ENCODE measurements at regions not wholly inside any gene's neighbourhood (a gene's known extent, or its start where the extent isn't known, plus 50 kb on each side); places are given as distances from the start of the nearest gene placed in this dataset.

DNA sequence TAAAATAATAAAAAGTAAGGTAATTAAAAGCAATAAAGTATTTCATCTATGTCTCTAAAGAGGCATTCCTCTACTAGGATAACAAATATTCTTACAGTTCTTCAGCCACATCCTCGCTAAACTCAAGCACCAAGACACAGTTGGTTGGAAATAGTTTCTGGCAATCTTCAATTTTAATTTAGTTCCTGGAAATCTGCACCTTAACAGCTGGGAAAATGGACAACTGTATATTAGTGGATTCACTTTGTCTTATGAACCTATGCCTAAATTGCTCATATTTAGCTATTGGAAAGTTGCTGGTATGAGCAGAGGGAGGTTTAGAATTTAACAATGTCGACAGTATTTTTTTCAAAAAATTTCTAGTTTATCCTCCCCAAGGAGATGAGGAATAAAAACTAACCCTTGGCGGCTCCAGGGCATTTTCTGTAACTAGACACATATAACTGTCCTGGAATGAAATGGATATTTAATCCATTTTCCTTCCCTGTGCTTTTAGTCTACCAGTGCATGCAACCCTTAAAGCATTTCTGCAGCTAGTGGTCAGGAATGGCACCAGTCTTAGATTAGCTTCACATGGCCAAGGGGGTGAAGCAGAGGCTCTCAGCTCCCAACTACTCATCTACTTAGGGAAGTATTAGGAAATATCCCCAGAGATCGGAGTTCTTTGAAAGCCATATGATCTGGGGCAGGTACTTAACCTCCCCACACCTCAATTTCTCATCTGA is 290.0 kb upstream of the THBS1 start:
- Histone ChIP-seq H3F3A (replicated peaks; ENCODE audit: insufficient read depth) (peaks cover 12% of the 10 kb centered on the region), H3K9me2 (no peaks in the 10 kb centered on the region), H3K4me3 (ENCODE audit: low read depth in 2 of 2, low read length in 1 of 2) (no peak overlapping the region), H3K9me3 (0 out of 2 replicates have a peak, but pooled peaks cover 5% of the 10 kb centered on the region), H3K4me2 (no peak overlapping the region), H3K27ac (ENCODE audit: low read depth in 2 of 2, low read length in 1 of 2) (no peak overlapping the region), H2AFZ (ENCODE audit: low read depth) (no peak overlapping the region), H3K27me3 (ENCODE audit: insufficient read depth) (no peaks in the 10 kb centered on the region), H3K79me2 (ENCODE audit: insufficient read depth) (no peaks in the 10 kb centered on the region), H3K36me3 (replicated peaks in 1 of 2; ENCODE audit: control insufficient read depth in 1 of 2, insufficient read depth in 2 of 2, low read length in 1 of 2) (no peaks in the 10 kb centered on the region), H4K20me1 (ENCODE audit: insufficient read depth) (no peaks in the 10 kb centered on the region), H3K9ac (no peak overlapping the region), H3K4me1 (ENCODE audit: control insufficient read depth in 1 of 2, insufficient read depth in 2 of 2, low read depth in 1 of 2, low read length in 1 of 2) (peaks cover 0 to 19% of the 10 kb centered on the region in 2 experiments; a peak in 3 of 4 replicates)
- DNase-seq: no peak
- no peak for TF ChIP-seq JUND (IDR thresholded peaks at IDR 0.05)
- no peak for TF ChIP-seq SIN3A (IDR thresholded peaks at IDR 0.05; ENCODE audit: borderline replicate concordance, low read depth, low read length)
- TF ChIP-seq ZBTB33 (IDR thresholded peaks at IDR 0.05; ENCODE audit: borderline replicate concordance, low read depth): no peak
- TF ChIP-seq RCOR1 (IDR thresholded peaks at IDR 0.05; ENCODE audit: low read length): no peak
- no peak for TF ChIP-seq NRF1 (IDR thresholded peaks at IDR 0.05; ENCODE audit: low read depth, low read length)
- TF ChIP-seq FOXJ3 (CRISPR knock-in tag; IDR thresholded peaks at IDR 0.05): no peak
- TF ChIP-seq FOXM1 (IDR thresholded peaks at IDR 0.05; ENCODE audit: low read depth): no peak
- no peak for TF ChIP-seq EP300 (IDR thresholded peaks at IDR 0.05; ENCODE audit: borderline replicate concordance in 1 of 2, low read depth in 1 of 2, low read length in 1 of 2)
- TF ChIP-seq RXRA (IDR thresholded peaks at IDR 0.05; ENCODE audit: borderline replicate concordance, low read depth): no peak
- ChIA-PET CTCF (no interaction called here), POLR2A (no interaction called here)
- 97% methylated on average over 4 of the region's 4 CpGs for WGBS (ENCODE audit: low lambda C conversion rate)

- no peaks in the 10 kb centered on the region for H3K9me2 ChIP-seq
- no peaks in the 10 kb centered on the region for H3K27me3 ChIP-seq (ENCODE audit: insufficient read depth)
- H3K4me3 ChIP-seq (ENCODE audit: low read depth in 2 of 2, low read length in 1 of 2): no peak overlapping the region
- H3K9me3 ChIP-seq: 0 out of 2 replicates have a peak, but pooled peaks cover 5% of the 10 kb centered on the region
- H3K4me1 ChIP-seq (ENCODE audit: control insufficient read depth in 1 of 2, insufficient read depth in 2 of 2, low read depth in 1 of 2, low read length in 1 of 2): peaks cover 0 to 11% of the 10 kb centered on the region in 2 experiments; a peak in 2 of 4 replicates
- no peak overlapping the region for H3K4me2 ChIP-seq
- no peaks in the 10 kb centered on the region for H3K79me2 ChIP-seq (ENCODE audit: insufficient read depth)
- no peak for DNase-seq
- peaks cover 5% of the 10 kb centered on the region for H3F3A ChIP-seq (replicated peaks; ENCODE audit: insufficient read depth)
- CTCF ChIA-PET: interaction anchor here (1.0 kb wide), 1 partner anchor 394 kb away, joined by 3 read pairs; no protein-coding TSS in a partner anchor
- WGBS (ENCODE audit: low lambda C conversion rate): 98% methylated on average over 3 of the region's 3 CpGs
- no peaks in the 10 kb centered on the region for H4K20me1 ChIP-seq (ENCODE audit: insufficient read depth)
- TF ChIP-seq GATA2 (CRISPR knock-in tag; IDR thresholded peaks at IDR 0.05): no peak
- no peak for TF ChIP-seq MAX (IDR thresholded peaks at IDR 0.05; ENCODE audit: low read depth)
- no peak for TF ChIP-seq YY1 (IDR thresholded peaks at IDR 0.05; ENCODE audit: low read depth)
- no peak overlapping the region for H3K9ac ChIP-seq
- no peak overlapping the region for H2AFZ ChIP-seq (ENCODE audit: low read depth)
- H3K36me3 ChIP-seq (replicated peaks in 1 of 2; ENCODE audit: control insufficient read depth in 1 of 2, insufficient read depth in 2 of 2, low read length in 1 of 2): no peaks in the 10 kb centered on the region
- POLR2A ChIA-PET: no interaction called here
- no peak overlapping the region for H3K27ac ChIP-seq (ENCODE audit: low read depth in 2 of 2, low read length in 1 of 2)
These were observed 289.2 kb upstream of the THBS1 start for GRCh38 chr15:39291690-39292089.

Data from SK-N-SH (cell line).